Liver (tissue), 8 donors: ENCODE measurements at regions not wholly inside any gene's neighbourhood (a gene's known extent, or its start where the extent isn't known, plus 50 kb on each side); places are given as distances from the start of the nearest gene placed in this dataset.

ENCODE experiments used
- DNase-seq: peaks from one replicate; pipeline ENCODE4 v3.0.0-alpha.2; 2017; ENCODE audit warnings: low spot score
- H3K27ac ChIP-seq, 2 donors: one replicate each; pipeline ENCODE4 v1.7.0; 2013; ENCODE audit warnings: inconsistent platforms in 2 of 2, low read length in 2 of 2, control low read depth in 1 of 2, low read depth in 1 of 2, mild to moderate bottlenecking in 1 of 2
- H3K27me3 ChIP-seq, 4 donors: one replicate each; pipeline versions ENCODE4 v1.6.1 to v1.7.0; 2013; ENCODE audit warnings: low read length in 3 of 4, inconsistent platforms in 1 of 4, mild to moderate bottlenecking in 1 of 4, moderate library complexity in 1 of 4; ENCODE audit not compliant: control insufficient read depth in 4 of 4, insufficient read depth in 4 of 4
- H3K36me3 ChIP-seq, 4 donors: one replicate each; pipeline versions ENCODE4 v1.6.1 to v1.7.0; 2013; ENCODE audit warnings: low read length in 3 of 4, mild to moderate bottlenecking in 3 of 4, low read depth in 1 of 4, moderate library complexity in 1 of 4; ENCODE audit not compliant: control insufficient read depth in 4 of 4, insufficient read depth in 3 of 4
- H3K4me1 ChIP-seq, 4 donors: one replicate each; pipeline versions ENCODE4 v1.6.1 to v1.7.0; 2013; ENCODE audit warnings: low read length in 3 of 4, mild to moderate bottlenecking in 3 of 4, moderate library complexity in 1 of 4; ENCODE audit not compliant: control insufficient read depth in 4 of 4, insufficient read depth in 4 of 4
- H3K4me3 ChIP-seq, 3 donors: one replicate each; pipeline versions ENCODE4 v1.6.1 to v1.7.0; 2013; ENCODE audit warnings: low read length in 3 of 3, control low read depth in 1 of 3, low read depth in 1 of 3, mild to moderate bottlenecking in 1 of 3
- H3K9ac ChIP-seq, 2 donors: one replicate each; pipeline ENCODE4 v1.7.0; 2013; ENCODE audit warnings: low read length in 2 of 2, mild to moderate bottlenecking in 2 of 2, moderate library complexity in 2 of 2, control low read depth in 1 of 2, low read depth in 1 of 2
- H3K9me3 ChIP-seq, 4 donors: one replicate each; pipeline versions ENCODE4 v1.6.1 to v1.7.0; 2013; ENCODE audit warnings: low read length in 3 of 4; ENCODE audit not compliant: control insufficient read depth in 4 of 4
- EGR1 ChIP-seq, 2 donors: IDR thresholded peaks; 2 replicates each; pipeline ENCODE4 v1.6.1; 2016 to 2018; ENCODE audit warnings: antibody characterized with exemption in 2 of 2, low read depth in 2 of 2
- FOXA1 ChIP-seq: IDR thresholded peaks from 2 replicates; pipeline ENCODE4 v1.6.1; 2016; ENCODE audit warnings: antibody characterized with exemption
- FOXA2 ChIP-seq: IDR thresholded peaks from 2 replicates; pipeline ENCODE4 v1.6.1; 2016; ENCODE audit warnings: antibody characterized with exemption
- GABPA ChIP-seq, 2 donors: IDR thresholded peaks in 1 of 2; conservative IDR thresholded peaks in 1 of 2; 2 replicates each; pipeline ENCODE4 v1.6.1; 2016; ENCODE audit warnings: antibody characterized with exemption in 2 of 2, mild to moderate bottlenecking in 1 of 2, moderate library complexity in 1 of 2
- HNF4A ChIP-seq, 2 donors: conservative IDR thresholded peaks; 2 replicates each; pipeline ENCODE4 v1.6.1; 2016; ENCODE audit warnings: antibody characterized with exemption in 2 of 2, mild to moderate bottlenecking in 2 of 2
- HNF4G ChIP-seq: IDR thresholded peaks from 2 replicates; pipeline ENCODE4 v1.6.1; 2016; ENCODE audit warnings: antibody characterized with exemption
- JUND ChIP-seq, 2 donors: IDR thresholded peaks; 2 replicates each; pipeline ENCODE4 v1.6.1; 2016; ENCODE audit warnings: antibody characterized with exemption in 2 of 2
- NR2F2 ChIP-seq: IDR thresholded peaks from 2 replicates; pipeline ENCODE4 v1.6.1; 2016; ENCODE audit warnings: antibody characterized with exemption
- RAD21 ChIP-seq, 2 donors: IDR thresholded peaks; 2 replicates each; pipeline ENCODE4 v1.6.1; 2016; ENCODE audit warnings: antibody characterized with exemption in 2 of 2, mild to moderate bottlenecking in 2 of 2
- RXRA ChIP-seq, 2 donors: IDR thresholded peaks; 2 replicates each; pipeline ENCODE4 v1.6.1; 2017 to 2018; ENCODE audit warnings: antibody characterized with exemption in 2 of 2, mild to moderate bottlenecking in 1 of 2
- SP1 ChIP-seq: IDR thresholded peaks from 2 replicates; pipeline ENCODE4 v1.6.1; 2018; ENCODE audit warnings: antibody characterized with exemption, mild to moderate bottlenecking
- TAF1 ChIP-seq: conservative IDR thresholded peaks from 2 replicates; pipeline ENCODE4 v1.6.1; 2016; ENCODE audit warnings: antibody characterized with exemption, mild to moderate bottlenecking
- YY1 ChIP-seq: IDR thresholded peaks from 2 replicates; pipeline ENCODE4 v1.6.1; 2016; ENCODE audit warnings: antibody characterized with exemption, mild to moderate bottlenecking
- WGBS: extraction: QIAGEN DNeasy Blood & Tissue Kit; methylation state at CpG from one replicate; pipeline ENCODE4 v1.1.7; 2013; 5-methylcytosine and 5-hydroxymethylcytosine counted together
- TF ChIP-seq, protein P1 (sequence below): IDR thresholded peaks from 2 replicates; pipeline ENCODE4 v1.6.1; 2016; ENCODE audit warnings: antibody characterized with exemption
- TF ChIP-seq, protein P2 (sequence below): fragments of 150-350 bp; IDR thresholded peaks from 2 replicates; pipeline ENCODE4 v1.5.1; 2017; ENCODE audit warnings: improper control_type of control experiment, low read depth, low read length; ENCODE audit not compliant: missing input control
- TF ChIP-seq, protein P3 (sequence below): IDR thresholded peaks from 2 replicates; pipeline ENCODE4 v1.6.1; 2016; ENCODE audit warnings: antibody characterized with exemption, mild to moderate bottlenecking
- TF ChIP-seq, protein P4 (sequence below): IDR thresholded peaks from 2 replicates; pipeline ENCODE4 v1.6.1; 2016; ENCODE audit warnings: antibody characterized with exemption
- TF ChIP-seq, protein P5 (sequence below): IDR thresholded peaks from 2 replicates; pipeline ENCODE4 v1.6.1; 2016; ENCODE audit warnings: antibody characterized with exemption
- donor health status: healthy.
- donor health status: healthy.
- donor health status: healthy.
- donor health status: healthy.
- donor health status: healthy.

DNA sequence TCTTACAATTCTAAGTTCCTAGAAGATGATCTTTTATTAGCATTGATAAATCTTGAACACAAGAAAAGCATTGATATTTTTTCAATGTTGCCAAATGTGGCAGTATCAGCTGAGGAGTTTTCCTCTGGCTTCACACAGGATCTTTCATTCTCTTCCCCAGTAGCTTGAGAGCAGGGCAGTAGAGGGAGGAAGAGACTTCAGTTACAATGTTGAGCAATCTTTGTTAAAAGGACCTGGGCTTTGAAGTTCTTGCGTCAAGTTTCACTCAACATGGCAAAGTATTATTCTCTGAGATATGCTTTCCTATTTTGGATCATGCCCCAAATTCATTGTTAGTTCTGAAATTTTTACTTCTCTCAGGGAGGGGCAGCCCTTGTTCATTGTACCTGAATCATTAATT is 238.0 kb downstream of the COL12A1 start:
- Histone ChIP-seq H3K4me3 (no peak overlapping the region), H3K9ac (no peak overlapping the region), H3K9me3 (peaks cover 0 to 4% (median 0%) of the 10 kb centered on the region in 4 donors), H3K27me3 (no peaks in the 10 kb centered on the region), H3K36me3 (no peaks in the 10 kb centered on the region), H3K27ac (no peak overlapping the region), H3K4me1 (no peaks in the 10 kb centered on the region)
- DNase-seq, result no peak
- TF ChIP-seq, protein P1, sequence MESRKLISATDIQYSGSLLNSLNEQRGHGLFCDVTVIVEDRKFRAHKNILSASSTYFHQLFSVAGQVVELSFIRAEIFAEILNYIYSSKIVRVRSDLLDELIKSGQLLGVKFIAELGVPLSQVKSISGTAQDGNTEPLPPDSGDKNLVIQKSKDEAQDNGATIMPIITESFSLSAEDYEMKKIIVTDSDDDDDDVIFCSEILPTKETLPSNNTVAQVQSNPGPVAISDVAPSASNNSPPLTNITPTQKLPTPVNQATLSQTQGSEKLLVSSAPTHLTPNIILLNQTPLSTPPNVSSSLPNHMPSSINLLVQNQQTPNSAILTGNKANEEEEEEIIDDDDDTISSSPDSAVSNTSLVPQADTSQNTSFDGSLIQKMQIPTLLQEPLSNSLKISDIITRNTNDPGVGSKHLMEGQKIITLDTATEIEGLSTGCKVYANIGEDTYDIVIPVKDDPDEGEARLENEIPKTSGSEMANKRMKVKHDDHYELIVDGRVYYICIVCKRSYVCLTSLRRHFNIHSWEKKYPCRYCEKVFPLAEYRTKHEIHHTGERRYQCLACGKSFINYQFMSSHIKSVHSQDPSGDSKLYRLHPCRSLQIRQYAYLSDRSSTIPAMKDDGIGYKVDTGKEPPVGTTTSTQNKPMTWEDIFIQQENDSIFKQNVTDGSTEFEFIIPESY, result no peak
- no peak for TF ChIP-seq GABPA (IDR thresholded peaks at IDR 0.05 in 1 of 2, conservative IDR thresholded peaks at IDR 0.05 in 1 of 2)
- TF ChIP-seq FOXA2, result no peak
- TF ChIP-seq HNF4A (conservative IDR thresholded peaks at IDR 0.05), result no peak
- TF ChIP-seq TAF1, result no peak
- no peak for TF ChIP-seq SP1
- no peak for TF ChIP-seq EGR1 (IDR thresholded peaks at IDR 0.05; ENCODE audit: low read depth in 2 of 2)
- no peak for TF ChIP-seq FOXA1
- WGBS, result 73% methylated on average over 1 of the region's 1 CpG

DNA sequence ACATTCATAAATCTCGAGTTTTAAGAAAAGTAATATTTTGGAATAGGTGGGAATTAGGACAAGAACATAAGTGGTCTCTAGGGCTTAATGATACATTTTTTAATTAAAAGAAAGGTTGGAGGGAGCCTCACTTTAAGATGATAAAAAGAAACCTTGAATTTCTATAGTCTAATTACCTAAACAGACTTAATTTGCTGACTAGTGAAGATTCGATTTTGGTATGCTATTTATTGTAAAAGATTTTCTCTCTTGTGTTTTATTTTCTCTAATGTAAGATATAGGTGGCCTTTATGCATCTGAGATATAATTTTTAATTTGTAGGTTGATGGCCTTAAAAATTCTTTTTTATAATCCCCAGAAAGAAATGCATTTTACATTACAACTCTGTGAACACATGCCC is 239.1 kb downstream of the COL12A1 start:
- Histone ChIP-seq H3K4me1 (no peaks in the 10 kb centered on the region), H3K4me3 (no peak overlapping the region), H3K27me3 (no peaks in the 10 kb centered on the region), H3K9me3 (peaks cover 0 to 4% (median 0%) of the 10 kb centered on the region in 4 donors), H3K27ac (no peak overlapping the region), H3K36me3 (no peaks in the 10 kb centered on the region), H3K9ac (no peak overlapping the region)
- TF ChIP-seq TAF1 (no peak), GABPA (IDR thresholded peaks at IDR 0.05 in 1 of 2, conservative IDR thresholded peaks at IDR 0.05 in 1 of 2) (no peak), NR2F2 (no peak), SP1 (no peak), JUND (IDR thresholded peaks at IDR 0.05) (no peak), FOXA2 (no peak), RXRA (IDR thresholded peaks at IDR 0.05) (no peak), YY1 (no peak), HNF4A (conservative IDR thresholded peaks at IDR 0.05) (no peak), HNF4G (no peak), EGR1 (IDR thresholded peaks at IDR 0.05; ENCODE audit: low read depth in 2 of 2) (no peak), FOXA1 (no peak), RAD21 (IDR thresholded peaks at IDR 0.05) (no peak)
- TF ChIP-seq, protein P1, result no peak
- TF ChIP-seq, protein P2, sequence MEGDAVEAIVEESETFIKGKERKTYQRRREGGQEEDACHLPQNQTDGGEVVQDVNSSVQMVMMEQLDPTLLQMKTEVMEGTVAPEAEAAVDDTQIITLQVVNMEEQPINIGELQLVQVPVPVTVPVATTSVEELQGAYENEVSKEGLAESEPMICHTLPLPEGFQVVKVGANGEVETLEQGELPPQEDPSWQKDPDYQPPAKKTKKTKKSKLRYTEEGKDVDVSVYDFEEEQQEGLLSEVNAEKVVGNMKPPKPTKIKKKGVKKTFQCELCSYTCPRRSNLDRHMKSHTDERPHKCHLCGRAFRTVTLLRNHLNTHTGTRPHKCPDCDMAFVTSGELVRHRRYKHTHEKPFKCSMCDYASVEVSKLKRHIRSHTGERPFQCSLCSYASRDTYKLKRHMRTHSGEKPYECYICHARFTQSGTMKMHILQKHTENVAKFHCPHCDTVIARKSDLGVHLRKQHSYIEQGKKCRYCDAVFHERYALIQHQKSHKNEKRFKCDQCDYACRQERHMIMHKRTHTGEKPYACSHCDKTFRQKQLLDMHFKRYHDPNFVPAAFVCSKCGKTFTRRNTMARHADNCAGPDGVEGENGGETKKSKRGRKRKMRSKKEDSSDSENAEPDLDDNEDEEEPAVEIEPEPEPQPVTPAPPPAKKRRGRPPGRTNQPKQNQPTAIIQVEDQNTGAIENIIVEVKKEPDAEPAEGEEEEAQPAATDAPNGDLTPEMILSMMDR, result no peak
- TF ChIP-seq, protein P3, sequence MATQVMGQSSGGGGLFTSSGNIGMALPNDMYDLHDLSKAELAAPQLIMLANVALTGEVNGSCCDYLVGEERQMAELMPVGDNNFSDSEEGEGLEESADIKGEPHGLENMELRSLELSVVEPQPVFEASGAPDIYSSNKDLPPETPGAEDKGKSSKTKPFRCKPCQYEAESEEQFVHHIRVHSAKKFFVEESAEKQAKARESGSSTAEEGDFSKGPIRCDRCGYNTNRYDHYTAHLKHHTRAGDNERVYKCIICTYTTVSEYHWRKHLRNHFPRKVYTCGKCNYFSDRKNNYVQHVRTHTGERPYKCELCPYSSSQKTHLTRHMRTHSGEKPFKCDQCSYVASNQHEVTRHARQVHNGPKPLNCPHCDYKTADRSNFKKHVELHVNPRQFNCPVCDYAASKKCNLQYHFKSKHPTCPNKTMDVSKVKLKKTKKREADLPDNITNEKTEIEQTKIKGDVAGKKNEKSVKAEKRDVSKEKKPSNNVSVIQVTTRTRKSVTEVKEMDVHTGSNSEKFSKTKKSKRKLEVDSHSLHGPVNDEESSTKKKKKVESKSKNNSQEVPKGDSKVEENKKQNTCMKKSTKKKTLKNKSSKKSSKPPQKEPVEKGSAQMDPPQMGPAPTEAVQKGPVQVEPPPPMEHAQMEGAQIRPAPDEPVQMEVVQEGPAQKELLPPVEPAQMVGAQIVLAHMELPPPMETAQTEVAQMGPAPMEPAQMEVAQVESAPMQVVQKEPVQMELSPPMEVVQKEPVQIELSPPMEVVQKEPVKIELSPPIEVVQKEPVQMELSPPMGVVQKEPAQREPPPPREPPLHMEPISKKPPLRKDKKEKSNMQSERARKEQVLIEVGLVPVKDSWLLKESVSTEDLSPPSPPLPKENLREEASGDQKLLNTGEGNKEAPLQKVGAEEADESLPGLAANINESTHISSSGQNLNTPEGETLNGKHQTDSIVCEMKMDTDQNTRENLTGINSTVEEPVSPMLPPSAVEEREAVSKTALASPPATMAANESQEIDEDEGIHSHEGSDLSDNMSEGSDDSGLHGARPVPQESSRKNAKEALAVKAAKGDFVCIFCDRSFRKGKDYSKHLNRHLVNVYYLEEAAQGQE, result no peak
- TF ChIP-seq, protein P4, sequence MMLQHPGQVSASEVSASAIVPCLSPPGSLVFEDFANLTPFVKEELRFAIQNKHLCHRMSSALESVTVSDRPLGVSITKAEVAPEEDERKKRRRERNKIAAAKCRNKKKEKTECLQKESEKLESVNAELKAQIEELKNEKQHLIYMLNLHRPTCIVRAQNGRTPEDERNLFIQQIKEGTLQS, result no peak
- TF ChIP-seq, protein P5, sequence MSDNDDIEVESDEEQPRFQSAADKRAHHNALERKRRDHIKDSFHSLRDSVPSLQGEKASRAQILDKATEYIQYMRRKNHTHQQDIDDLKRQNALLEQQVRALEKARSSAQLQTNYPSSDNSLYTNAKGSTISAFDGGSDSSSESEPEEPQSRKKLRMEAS, result no peak
- no peak for DNase-seq
- 76% methylated on average over 2 of the region's 2 CpGs for WGBS
